Endothelial cell of umbilical vein (primary cell): ENCODE measurements at regions not wholly inside any gene's neighbourhood (a gene's known extent, or its start where the extent isn't known, plus 50 kb on each side); places are given as distances from the start of the nearest gene placed in this dataset.

Source experiments
- BruUV-seq: library from RNA; stranded (reverse); fragments of 400-500 nt; replicated peaks from 2 replicates; lab custom pipeline; 2021; lab: Mats Ljungman, UMichigan
- CTCF ChIA-PET: fragments of 300-600, 350-600 bp; sonication (Branson Sonifier 250); formaldehyde crosslinking; loops from one replicate; lab custom pipeline; 2021; ENCODE audit warnings: antibody characterized with exemption, inconsistent platforms; lab: Charles Lee
- POLR2A ChIA-PET: fragments of 300-600, 350-600 bp; sonication (Branson Sonifier 250); formaldehyde crosslinking; loops from one replicate; lab custom pipeline; 2021; ENCODE audit warnings: antibody characterized with exemption, inconsistent platforms; lab: Charles Lee
- DNase-seq: peaks from one replicate; pipeline ENCODE4 v3.0.0-alpha.2; 2011; ENCODE audit warnings: low read depth, low spot score
- FAIRE-seq: peaks from 2 replicates; lab custom pipeline; 2011; peaks lifted over from hg19 to GRCh38; lab: Jason Lieb, UNC
- H2AFZ ChIP-seq: 2 replicates; pipeline ENCODE4 v1.6.0; 2012; ENCODE audit warnings: low read depth, low read length, control low read depth, inconsistent platforms
- H3K27ac ChIP-seq: 2 replicates; pipeline ENCODE4 v1.5.1; 2011; ENCODE audit warnings: low read depth, mild to moderate bottlenecking, control low read depth, low read length, moderate library complexity; ENCODE audit not compliant: insufficient read depth
- H3K27me3 ChIP-seq, 2 experiments: 2 replicates each; pipeline versions ENCODE4 v1.6.0 to v1.6.1; 2011; ENCODE audit warnings: low read length in 2 of 2, mixed read lengths in 1 of 2; ENCODE audit not compliant: control insufficient read depth in 2 of 2, insufficient read depth in 2 of 2
- H3K36me3 ChIP-seq, 2 experiments: 2 replicates in 1 of 2; 3 replicates in 1 of 2; pipeline ENCODE4 v1.5.1; 2011; ENCODE audit warnings: low read length in 2 of 2, mild to moderate bottlenecking in 1 of 2, moderate library complexity in 1 of 2; ENCODE audit not compliant: control insufficient read depth in 2 of 2, insufficient read depth in 2 of 2; ENCODE audit errors: extremely low read depth in 1 of 2
- H3K4me1 ChIP-seq: 3 replicates; pipeline ENCODE4 v1.5.1; 2011; ENCODE audit warnings: mild to moderate bottlenecking, low read length; ENCODE audit not compliant: control insufficient read depth, insufficient read depth; ENCODE audit errors: extremely low read depth
- H3K4me2 ChIP-seq: 2 replicates; pipeline ENCODE4 v1.6.1; 2011; ENCODE audit warnings: low read length, control low read depth, mixed read lengths; ENCODE audit not compliant: insufficient read depth
- H3K4me3 ChIP-seq, 3 experiments: fragments of 200-600 bp in 1 of 3; sonication (generic), shearing (Covaris generic) in 1 of 3; replicated peaks in 1 of 3; 2 replicates each; pipeline ENCODE4 v1.5.1; 2011 to 2016; ENCODE audit warnings: control low read depth in 3 of 3, low read length in 3 of 3, mild to moderate bottlenecking in 2 of 3, inconsistent platforms in 1 of 3, low read depth in 1 of 3, moderate library complexity in 1 of 3; ENCODE audit not compliant: insufficient read depth in 1 of 3
- H3K79me2 ChIP-seq: 2 replicates; pipeline ENCODE4 v1.6.0; 2012; ENCODE audit warnings: low read length, inconsistent platforms; ENCODE audit not compliant: control insufficient read depth, insufficient read depth
- H3K9ac ChIP-seq: replicated peaks from 2 replicates; pipeline ENCODE3; 2011; ENCODE audit warnings: low read length, control low read depth; ENCODE audit not compliant: insufficient read depth; ENCODE audit errors: extremely low read depth
- H3K9me1 ChIP-seq: replicated peaks from 3 replicates; pipeline ENCODE4 v1.6.0; 2011; ENCODE audit warnings: mild to moderate bottlenecking, low read length; ENCODE audit not compliant: control insufficient read depth, insufficient read depth; ENCODE audit errors: extremely low read depth
- H3K9me3 ChIP-seq: replicated peaks from 2 replicates; pipeline ENCODE4 v1.5.1; 2012; ENCODE audit warnings: low read length, inconsistent platforms; ENCODE audit not compliant: control insufficient read depth, insufficient read depth
- H4K20me1 ChIP-seq: replicated peaks from 2 replicates; pipeline ENCODE3; 2011; ENCODE audit warnings: mild to moderate bottlenecking, low read length; ENCODE audit not compliant: control insufficient read depth, insufficient read depth; ENCODE audit errors: extremely low read depth
- CTCF ChIP-seq, 2 donors: IDR thresholded peaks; 1 replicate in 1 of 2; 2 replicates in 1 of 2; pipeline ENCODE4 v1.5.1; 2011; ENCODE audit warnings: low read length in 2 of 2, mild to moderate bottlenecking in 2 of 2, moderate library complexity in 2 of 2, control low read depth in 1 of 2, inconsistent platforms in 1 of 2, low read depth in 1 of 2; ENCODE audit not compliant: insufficient read depth in 1 of 2; ENCODE audit errors: extremely low read depth in 1 of 2
- EZH2 ChIP-seq: IDR thresholded peaks from 2 replicates; pipeline ENCODE4 v1.6.1; 2012; ENCODE audit warnings: borderline replicate concordance, low read depth, mild to moderate bottlenecking, moderate library complexity, low read length, inconsistent platforms; ENCODE audit not compliant: severe bottlenecking
- FOS ChIP-seq: IDR thresholded peaks from 2 replicates; pipeline ENCODE4 v1.6.1; 2011; ENCODE audit warnings: mild to moderate bottlenecking, low read length, moderate library complexity, borderline replicate concordance; ENCODE audit not compliant: insufficient read depth
- GATA2 ChIP-seq: IDR thresholded peaks from 2 replicates; pipeline ENCODE4 v1.7.0; 2011; ENCODE audit warnings: low read depth, mild to moderate bottlenecking, moderate library complexity, mixed read lengths, low read length; ENCODE audit not compliant: insufficient read length, insufficient read depth
- JUN ChIP-seq: IDR thresholded peaks from 2 replicates; pipeline ENCODE4 v1.6.1; 2011; ENCODE audit warnings: borderline replicate concordance, low read depth; ENCODE audit not compliant: insufficient read length, insufficient read depth
- MAX ChIP-seq: IDR thresholded peaks from 2 replicates; pipeline ENCODE4 v1.6.1; 2011; ENCODE audit not compliant: insufficient read depth, insufficient read length
- MYC ChIP-seq: IDR thresholded peaks from one replicate; pipeline ENCODE4 v1.6.1; 2011; ENCODE audit warnings: mild to moderate bottlenecking, low read depth, low read length
- POLR2A ChIP-seq: IDR thresholded peaks from 2 replicates; pipeline ENCODE4 v1.6.1; 2012; ENCODE audit warnings: low read depth, mild to moderate bottlenecking, control low read depth, low read length
- POLR2AphosphoS5 ChIP-seq: IDR thresholded peaks from 2 replicates; pipeline ENCODE4 v1.6.1; 2012; ENCODE audit warnings: low read depth, mild to moderate bottlenecking, control low read depth, low read length, moderate library complexity; ENCODE audit not compliant: insufficient read depth
- dilution Hi-C: fragments of 300-500 bp; cut with MboI; formaldehyde crosslinking; loops from one replicate; pipeline ENCODE4 v1.15.0; 2019; ENCODE audit warnings: low sequenced_read_pairs; ENCODE audit not compliant: extremely low pct_ligation_motif_present
- intact Hi-C: fragments of 100-400 bp; cut with micrococcal nuclease; formaldehyde crosslinking; loops from one replicate; pipeline ENCODE4 v1.10.0; 2022

DNA sequence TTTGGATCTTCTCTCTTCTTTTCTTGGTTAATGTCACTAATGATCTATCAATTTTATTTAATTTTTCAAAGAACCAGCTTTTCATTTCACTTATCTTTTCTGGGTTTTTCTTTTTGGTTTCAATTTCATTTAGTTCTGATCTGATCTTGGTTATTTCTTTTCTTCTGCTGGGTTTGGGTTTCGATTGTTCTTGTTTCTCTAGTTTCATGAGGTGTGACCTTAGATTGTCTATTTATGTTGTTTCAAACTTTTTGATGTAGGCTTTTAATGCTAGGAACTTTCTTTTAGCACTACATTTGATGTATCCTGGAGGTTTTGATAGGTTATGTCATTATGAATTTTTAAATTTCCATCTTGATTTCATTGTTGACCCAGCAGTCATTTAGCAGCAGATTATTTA lies 142.3 kb downstream of the C11orf87 start:
- no peaks in the 10 kb centered on the region for H3K4me1 ChIP-seq
- H3K4me2 ChIP-seq = no peak overlapping the region
- no peak overlapping the region for H3K4me3 ChIP-seq
- H3K9me3 ChIP-seq = peaks cover 3% of the 10 kb centered on the region
- dilution Hi-C loops = no loop called here
- ChIA-PET CTCF (no interaction called here), POLR2A (no interaction called here)
- H3K36me3 ChIP-seq = no peaks in the 10 kb centered on the region
- no peak overlapping the region for H3K27ac ChIP-seq
- DNase-seq (no peak), FAIRE-seq (no peak)
- H3K79me2 ChIP-seq = no peaks in the 10 kb centered on the region
- no peak overlapping the region for H3K9ac ChIP-seq
- no peaks in the 10 kb centered on the region for H4K20me1 ChIP-seq
- H3K9me1 ChIP-seq = no peaks in the 10 kb centered on the region
- no peak for TF ChIP-seq EZH2
- no TSS peak for BruUV-seq
- no peak overlapping the region for H2AFZ ChIP-seq
- intact Hi-C loops = no loop called here
- no peaks in the 10 kb centered on the region for H3K27me3 ChIP-seq

- Histone ChIP-seq H3K9me3 (no peaks in the 10 kb centered on the region), H3K9me1 (no peaks in the 10 kb centered on the region)
These were observed 160.5 kb downstream of the C11orf87 start for GRCh38 chr11:109582470-109582869.

More at GRCh38 chr11:109582470-109582869, 160.5 kb downstream of the C11orf87 start:
- BruUV-seq = no TSS peak
- Histone ChIP-seq H3K36me3 (no peaks in the 10 kb centered on the region), H3K27ac (no peak overlapping the region), H3K9ac (no peak overlapping the region), H3K4me1 (no peaks in the 10 kb centered on the region), H3K4me3 (no peak overlapping the region), H3K4me2 (no peak overlapping the region), H3K27me3 (no peaks in the 10 kb centered on the region), H4K20me1 (no peaks in the 10 kb centered on the region), H2AFZ (no peak overlapping the region), H3K79me2 (no peaks in the 10 kb centered on the region)
- no peak for TF ChIP-seq GATA2
- TF ChIP-seq MAX = no peak
- no peak for TF ChIP-seq MYC
- no peak for TF ChIP-seq JUN
- no peak for TF ChIP-seq POLR2AphosphoS5
- TF ChIP-seq EZH2 = no peak
- TF ChIP-seq POLR2A = no peak
- no peak for TF ChIP-seq CTCF (IDR thresholded peaks at IDR 0.05; ENCODE audit: extremely low read depth in 1 of 2, insufficient read depth in 1 of 2, low read depth in 1 of 2, low read length in 2 of 2)
- no peak for TF ChIP-seq FOS
- ChIA-PET POLR2A (no interaction called here), CTCF (no interaction called here)
- intact Hi-C loops = no loop called here
- DNase-seq (no peak), FAIRE-seq (no peak)
- dilution Hi-C loops = no loop called here
